NCI-H460 (cell line): ENCODE measurements at regions not wholly inside any gene's neighbourhood (a gene's known extent, or its start where the extent isn't known, plus 50 kb on each side); places are given as distances from the start of the nearest gene placed in this dataset.

ENCODE experiments used
- DNase-seq: peaks from one replicate; pipeline ENCODE4 v3.0.0-alpha.2; 2016; ENCODE audit warnings: low read depth; ENCODE audit errors: extremely low read depth

DNA sequence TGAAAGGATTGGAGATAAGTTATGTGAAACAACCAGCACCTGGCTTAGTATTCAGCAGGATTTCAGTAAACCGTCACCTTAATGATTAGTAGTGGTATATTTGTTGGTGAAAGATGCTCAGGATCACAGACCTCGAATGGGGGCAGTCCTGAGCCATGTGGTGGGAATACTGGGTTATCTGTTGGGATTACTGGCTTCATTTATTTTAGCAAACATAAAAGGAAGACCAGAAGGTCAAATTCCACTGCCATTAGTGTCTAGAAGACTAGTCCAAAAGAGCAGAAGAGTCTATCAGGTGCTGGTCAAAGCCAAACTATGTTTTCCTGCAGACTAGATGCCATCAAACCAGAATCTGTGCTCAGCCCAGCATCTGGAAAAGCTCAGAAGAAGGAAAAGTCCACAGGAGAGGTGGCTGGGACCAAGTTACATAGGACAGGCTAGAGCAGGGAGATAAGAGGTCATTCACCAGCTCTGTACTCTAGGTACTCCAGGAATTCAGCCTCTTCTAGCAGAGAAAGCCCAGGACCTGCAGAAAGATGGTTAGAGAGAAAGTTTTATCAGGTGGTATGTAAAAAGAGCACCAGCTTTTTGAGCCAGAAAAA, 343.4 kb downstream of the PLPP3 start:
- DNase-seq = no peak

DNA sequence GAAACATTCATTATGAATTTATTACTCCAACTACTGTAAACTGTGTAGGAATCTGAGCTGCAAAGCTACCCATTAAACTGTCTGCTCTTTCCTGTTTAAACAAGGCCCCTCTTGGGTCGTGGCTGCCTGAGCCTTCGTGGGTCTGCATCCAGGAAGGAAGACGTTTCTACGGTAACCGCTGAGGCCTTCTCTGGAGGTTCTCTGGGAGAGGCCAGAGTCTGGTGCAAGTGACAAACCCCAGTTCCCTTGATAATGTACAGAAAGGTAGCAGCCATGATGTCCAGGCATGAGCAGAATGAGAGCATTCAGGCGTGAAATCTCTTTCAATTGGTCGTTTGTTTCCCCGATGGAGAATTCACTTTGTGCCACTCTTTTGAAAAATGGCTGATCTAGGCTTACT, 350.2 kb downstream of the PLPP3 start:
- DNase-seq = no peak

- no peak for DNase-seq
Observed at GRCh38 chr1:56227886-56228285, 351.5 kb downstream of the PLPP3 start.

- no peak for DNase-seq
Observed at GRCh38 chr1:56227401-56227800, 352.0 kb downstream of the PLPP3 start.

DNA sequence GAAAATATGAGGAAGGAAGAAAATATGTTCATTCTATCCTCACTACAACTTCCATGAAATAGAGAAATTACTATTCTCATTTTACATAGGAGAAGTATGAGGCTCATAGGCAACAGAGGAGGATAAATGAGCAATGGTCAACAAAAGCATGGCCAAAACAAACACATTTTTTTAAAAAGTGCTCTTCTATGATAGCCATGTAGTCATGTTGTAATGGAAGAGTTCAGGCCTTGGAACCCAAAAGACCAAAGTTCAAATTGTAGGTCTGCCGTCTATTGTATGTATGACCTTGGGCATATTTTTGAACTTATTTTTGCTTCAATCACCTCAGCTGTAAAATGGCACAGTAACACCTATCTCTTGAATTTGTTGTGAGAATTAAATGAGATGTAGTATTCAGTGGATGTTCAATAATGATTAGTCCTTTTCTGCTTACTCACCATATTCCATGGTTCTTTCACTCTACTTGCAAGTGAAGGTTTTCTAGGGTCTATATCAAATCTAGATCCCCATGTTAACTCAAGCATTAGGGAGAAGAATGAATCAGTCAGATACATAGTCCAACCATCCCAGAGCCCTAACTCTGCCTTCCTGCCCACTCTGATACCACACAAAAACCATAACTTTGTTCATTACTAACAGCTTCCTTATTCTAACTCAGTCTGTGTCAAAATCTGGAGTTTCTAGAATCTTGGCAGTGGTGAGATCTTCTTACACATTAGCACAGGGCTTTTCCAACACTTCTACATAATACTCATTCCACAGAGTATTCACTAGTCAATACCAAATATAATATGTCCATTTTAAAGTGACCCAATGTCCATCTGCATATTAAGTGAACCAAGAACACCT, 353.2 kb downstream of the PLPP3 start:
- DNase-seq = no peak

- no peak for DNase-seq
Observed at GRCh38 chr1:56223968-56224367, 355.4 kb downstream of the PLPP3 start.

GRCh38 chr1:56222914-56223540, 356.3 kb downstream of the PLPP3 start:
- DNase-seq = no peak

- DNase-seq = no peak
Observed at GRCh38 chr1:56220021-56220420, 359.3 kb downstream of the PLPP3 start.

DNA sequence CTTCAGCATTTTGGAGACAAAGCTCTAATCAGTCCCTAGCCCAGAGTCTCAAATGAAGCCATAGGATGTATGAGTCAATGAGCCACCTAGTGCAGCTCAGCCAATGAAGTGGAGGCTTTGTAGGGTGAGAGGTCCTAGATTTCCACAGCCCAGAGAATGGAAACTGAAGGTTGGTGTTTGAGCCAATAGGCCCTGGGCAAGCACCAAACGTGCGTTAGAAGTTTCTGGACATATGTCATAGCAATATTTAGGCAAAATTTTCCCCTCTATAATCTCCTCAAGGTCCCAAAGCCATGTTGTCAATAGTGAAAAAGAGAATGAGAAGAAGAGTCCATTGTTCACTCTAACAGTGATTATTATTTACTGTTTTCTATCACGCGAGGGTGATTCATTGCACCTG, 361.3 kb downstream of the PLPP3 start:
- DNase-seq = no peak

DNA sequence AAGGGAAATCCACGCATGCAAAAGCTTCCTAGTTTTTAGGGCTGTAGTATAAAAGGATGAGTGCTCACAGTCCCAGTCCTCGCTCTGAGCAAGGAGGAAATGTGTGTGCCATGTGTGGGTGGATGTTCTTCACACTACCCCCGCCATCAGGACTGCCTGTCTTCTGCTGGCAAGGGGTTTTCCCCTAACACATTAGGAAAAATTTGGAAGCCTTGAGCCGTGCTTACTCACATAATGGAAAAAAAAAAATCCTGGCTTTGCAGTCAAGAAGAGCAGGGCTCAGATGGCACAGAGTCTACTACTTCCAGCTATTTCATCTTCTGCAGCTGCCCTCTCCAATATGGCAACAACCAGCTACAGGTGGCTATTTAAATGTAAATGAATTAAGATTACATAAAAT, 363.1 kb downstream of the PLPP3 start:
- no peak for DNase-seq

DNA sequence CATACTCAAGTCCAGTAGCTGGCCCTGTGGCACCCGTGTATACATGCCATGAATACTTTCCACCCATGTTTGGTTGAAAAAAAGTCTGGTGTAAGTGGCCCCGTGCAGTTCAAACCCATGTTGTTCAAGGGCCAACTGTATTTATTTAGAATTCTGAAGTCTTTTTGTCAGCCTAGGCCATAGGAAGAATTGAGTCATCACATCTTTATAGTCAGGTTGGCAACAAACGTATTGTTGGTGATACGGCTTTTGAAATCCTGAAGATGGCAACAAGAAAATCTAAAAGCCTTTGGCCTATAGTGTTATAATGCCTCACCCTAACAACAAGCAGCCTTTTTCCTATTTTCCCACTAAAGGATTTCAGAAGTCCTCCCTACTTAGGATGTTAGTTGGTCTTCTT, 363.6 kb downstream of the PLPP3 start:
- no peak for DNase-seq

DNA sequence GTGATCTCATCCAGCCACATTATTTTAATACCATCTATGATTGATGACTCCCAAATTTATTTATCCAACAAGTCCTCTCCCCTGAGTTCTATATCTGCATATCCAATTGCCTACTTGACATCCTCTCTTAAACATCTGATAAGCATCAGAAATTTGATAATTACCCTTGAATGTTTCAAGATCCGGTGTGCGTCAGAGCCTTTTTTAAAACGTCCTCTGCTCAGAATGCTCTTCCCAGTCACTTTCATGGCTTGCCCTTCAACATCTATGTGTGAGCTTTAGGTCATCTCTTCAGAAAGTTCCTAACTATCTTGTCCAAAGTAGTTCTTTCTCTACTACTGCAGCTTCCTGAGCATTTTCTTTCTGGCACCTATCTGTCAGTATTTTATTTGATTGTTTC, 364.3 kb downstream of the PLPP3 start:
- DNase-seq = no peak

DNA sequence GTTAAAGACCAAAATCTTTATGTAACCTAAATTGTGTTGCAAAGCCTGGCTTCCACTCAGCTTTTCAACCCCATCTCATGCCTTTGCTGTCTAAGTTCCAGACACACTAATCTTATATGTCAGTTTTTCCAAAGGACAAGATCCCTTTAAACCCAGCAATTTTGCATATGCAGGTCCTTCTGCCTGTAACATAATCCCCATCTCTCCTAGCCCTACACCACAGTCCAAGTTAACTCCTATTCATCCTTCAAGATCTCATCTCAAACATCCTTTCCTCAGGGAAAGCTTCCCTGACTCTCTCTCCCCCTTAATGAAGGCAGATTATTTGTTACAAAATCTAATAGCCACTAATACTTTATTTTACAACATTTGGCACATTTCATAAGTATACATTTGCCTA, 366.3 kb downstream of the PLPP3 start:
- DNase-seq = no peak

DNA sequence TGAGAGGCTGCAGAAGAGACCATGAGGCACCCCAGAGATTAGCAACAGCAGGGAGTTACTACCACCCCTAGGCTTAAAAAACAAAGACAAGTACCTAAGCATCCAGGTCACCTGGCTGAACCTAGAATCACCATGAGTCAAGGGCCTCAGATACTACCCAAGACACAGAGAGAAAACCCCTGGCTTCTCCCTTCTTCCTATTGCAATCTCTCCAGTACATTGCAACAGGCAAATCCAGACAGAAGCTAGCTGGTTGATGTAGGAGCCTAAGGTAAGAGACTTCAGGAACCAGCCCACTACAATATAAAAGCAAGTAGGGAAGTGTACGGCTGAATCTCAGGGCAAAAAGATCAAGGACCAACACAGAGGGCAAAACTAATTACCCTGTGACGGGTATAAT, 367.2 kb downstream of the PLPP3 start:
- no peak for DNase-seq

DNA sequence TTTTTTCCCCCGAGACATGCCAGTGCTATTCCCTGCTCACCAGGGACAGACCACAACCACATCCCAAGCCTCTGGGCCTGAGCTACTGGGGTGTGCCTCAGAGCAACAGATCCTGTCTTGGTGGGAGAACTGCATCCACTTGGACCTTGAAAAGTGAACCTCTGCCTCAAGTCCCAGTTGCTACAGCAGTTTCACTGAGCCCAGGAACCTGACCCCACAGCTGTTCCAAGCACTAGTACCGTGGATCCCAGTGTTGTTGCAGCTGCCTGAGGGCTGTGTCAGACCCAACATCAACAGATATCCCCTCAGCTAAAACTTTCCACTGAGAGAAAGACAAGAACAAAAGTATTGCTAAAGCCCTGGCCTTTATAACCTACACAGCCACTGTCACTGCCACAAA, 373.0 kb downstream of the PLPP3 start:
- no peak for DNase-seq

GRCh38 chr1:56204206-56204605, 375.2 kb downstream of the PLPP3 start:
- DNase-seq = no peak

GRCh38 chr1:56202796-56203492, 376.4 kb downstream of the PLPP3 start:
- DNase-seq = no peak

GRCh38 chr1:56202186-56202585, 377.2 kb downstream of the PLPP3 start:
- DNase-seq = no peak

GRCh38 chr1:56200896-56201295, 378.5 kb downstream of the PLPP3 start:
- no peak for DNase-seq

DNA sequence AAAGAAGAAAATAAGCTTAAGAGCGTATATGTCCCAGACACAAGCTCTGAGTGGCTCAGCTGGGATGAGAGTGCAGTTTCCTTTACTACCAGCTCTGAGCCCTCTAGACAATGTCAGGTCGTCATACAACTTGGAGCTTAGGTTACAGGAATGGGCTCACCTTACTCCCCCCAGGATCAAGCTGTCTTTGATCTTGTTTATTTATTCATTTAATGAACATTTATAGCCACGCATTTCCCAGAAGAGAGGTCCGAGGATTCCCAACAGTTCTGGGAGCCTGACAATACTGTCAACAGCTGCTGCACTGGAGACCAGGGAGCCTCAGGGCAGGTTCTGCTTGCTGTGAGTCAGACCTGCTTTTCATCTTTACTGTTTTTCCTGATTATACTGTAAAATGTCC, 378.9 kb downstream of the PLPP3 start:
- DNase-seq = no peak

DNA sequence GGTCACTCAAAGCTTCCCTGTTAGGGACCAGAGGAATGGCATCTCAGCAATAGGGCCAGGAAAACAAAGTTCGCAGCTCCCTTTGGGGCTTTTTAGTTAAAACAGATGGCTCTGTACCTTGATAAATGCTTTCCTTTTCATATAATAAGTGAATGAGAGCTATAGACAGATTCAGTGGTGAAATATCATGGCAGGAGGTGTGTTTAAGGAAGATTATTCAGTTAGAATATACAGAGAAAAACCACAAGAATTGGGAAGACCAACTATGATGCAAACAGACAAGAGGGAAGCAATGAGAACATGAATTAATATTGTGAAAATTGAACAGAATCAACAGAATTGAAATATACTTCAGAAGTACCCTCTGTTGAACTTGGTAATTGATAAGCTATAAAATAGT, 379.4 kb downstream of the PLPP3 start:
- no peak for DNase-seq
